ENCODE measurements at regions not wholly inside any gene's neighbourhood (a gene's known extent, or its start where the extent isn't known, plus 50 kb on each side); places are given as distances from the start of the nearest gene placed in this dataset.

DNA sequence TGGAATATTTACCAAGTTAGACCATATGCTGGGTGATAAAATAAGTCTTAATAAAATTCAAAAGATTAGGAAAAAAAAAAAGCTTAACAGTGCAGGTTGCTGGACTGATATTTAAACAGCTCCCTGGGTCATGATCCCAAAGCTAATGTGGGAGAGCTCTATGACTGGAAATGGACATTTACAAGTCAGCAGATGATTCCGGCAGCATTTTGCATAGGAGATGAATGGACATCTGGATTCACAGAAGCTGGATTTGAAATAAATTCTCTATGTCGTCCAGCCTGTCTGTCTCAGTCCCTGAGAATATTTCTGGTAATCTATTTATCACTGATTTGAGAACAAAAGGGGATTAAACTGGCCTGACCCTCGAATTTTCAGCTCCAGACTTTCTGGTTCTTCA, 52.3 kb upstream of the KLHL25 start:
- no peak for TF ChIP-seq POLR2A (IDR thresholded peaks at IDR 0.05)
- no peak for TF ChIP-seq POLR2AphosphoS5 (IDR thresholded peaks at IDR 0.05; ENCODE audit: insufficient read depth in 1 of 2, low read depth in 1 of 2)
- TF ChIP-seq, protein P1, sequence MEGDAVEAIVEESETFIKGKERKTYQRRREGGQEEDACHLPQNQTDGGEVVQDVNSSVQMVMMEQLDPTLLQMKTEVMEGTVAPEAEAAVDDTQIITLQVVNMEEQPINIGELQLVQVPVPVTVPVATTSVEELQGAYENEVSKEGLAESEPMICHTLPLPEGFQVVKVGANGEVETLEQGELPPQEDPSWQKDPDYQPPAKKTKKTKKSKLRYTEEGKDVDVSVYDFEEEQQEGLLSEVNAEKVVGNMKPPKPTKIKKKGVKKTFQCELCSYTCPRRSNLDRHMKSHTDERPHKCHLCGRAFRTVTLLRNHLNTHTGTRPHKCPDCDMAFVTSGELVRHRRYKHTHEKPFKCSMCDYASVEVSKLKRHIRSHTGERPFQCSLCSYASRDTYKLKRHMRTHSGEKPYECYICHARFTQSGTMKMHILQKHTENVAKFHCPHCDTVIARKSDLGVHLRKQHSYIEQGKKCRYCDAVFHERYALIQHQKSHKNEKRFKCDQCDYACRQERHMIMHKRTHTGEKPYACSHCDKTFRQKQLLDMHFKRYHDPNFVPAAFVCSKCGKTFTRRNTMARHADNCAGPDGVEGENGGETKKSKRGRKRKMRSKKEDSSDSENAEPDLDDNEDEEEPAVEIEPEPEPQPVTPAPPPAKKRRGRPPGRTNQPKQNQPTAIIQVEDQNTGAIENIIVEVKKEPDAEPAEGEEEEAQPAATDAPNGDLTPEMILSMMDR (IDR thresholded peaks at IDR 0.05): no peak
- no peak for DNase-seq (ENCODE audit: extremely low spot score in 2 of 2)
- H3K27me3 ChIP-seq: no peaks in the 10 kb centered on the region
- H3K36me3 ChIP-seq: no peaks in the 10 kb centered on the region
- no peak overlapping the region for H3K27ac ChIP-seq
- H3K4me1 ChIP-seq: no peaks in the 10 kb centered on the region
- no peaks in the 10 kb centered on the region for H3K9me3 ChIP-seq
- intact Hi-C loops (cut with DNase I): no loop called here
- no peak overlapping the region for H3K4me3 ChIP-seq

DNA sequence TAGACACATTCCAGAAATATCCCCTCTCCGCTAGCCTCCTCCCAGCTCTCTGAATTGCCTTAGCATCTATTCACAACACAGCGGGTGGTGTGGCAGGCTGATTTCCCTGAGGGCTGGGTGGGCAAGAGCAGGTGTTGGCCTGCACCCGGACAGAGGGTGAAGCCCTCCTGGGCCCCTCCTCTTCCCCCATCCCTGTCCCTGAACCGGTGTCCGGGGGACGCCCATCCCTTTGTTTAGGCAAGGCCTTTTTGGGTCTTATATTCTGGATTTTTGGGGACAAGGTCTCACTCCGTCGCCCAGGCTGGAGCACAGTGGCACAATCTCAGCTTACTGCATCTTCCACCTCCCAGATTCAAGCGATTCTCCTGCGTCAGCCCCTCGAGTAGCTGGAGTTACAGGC, 55.2 kb upstream of the KLHL25 start:
- DNase-seq (ENCODE audit: extremely low spot score in 2 of 2): peak in 1 of 2 donors; percentile 46
- no peaks in the 10 kb centered on the region for H3K36me3 ChIP-seq

GRCh38 chr15:85852969-85853368, 58.2 kb upstream of the KLHL25 start:
- H3K4me1 ChIP-seq: no peaks in the 10 kb centered on the region
- H3K9me3 ChIP-seq: no peaks in the 10 kb centered on the region
- intact Hi-C loops (cut with DNase I): no loop called here
- no peak overlapping the region for H3K27ac ChIP-seq
- H3K36me3 ChIP-seq: no peaks in the 10 kb centered on the region
- TF ChIP-seq POLR2A (IDR thresholded peaks at IDR 0.05) (no peak), POLR2AphosphoS5 (IDR thresholded peaks at IDR 0.05; ENCODE audit: insufficient read depth in 1 of 2, low read depth in 1 of 2) (no peak)
- TF ChIP-seq, protein P1 (IDR thresholded peaks at IDR 0.05): no peak
- no peak for DNase-seq (ENCODE audit: extremely low spot score in 2 of 2)
- no peaks in the 10 kb centered on the region for H3K27me3 ChIP-seq
- H3K4me3 ChIP-seq: no peak overlapping the region

More for the DNA sequence above, 55.2 kb upstream of the KLHL25 start:
- Histone ChIP-seq H3K27me3 (no peaks in the 10 kb centered on the region), H3K27ac (no peak overlapping the region), H3K9me3 (no peaks in the 10 kb centered on the region), H3K4me1 (no peaks in the 10 kb centered on the region), H3K4me3 (no peak overlapping the region)
- intact Hi-C loops (cut with DNase I): no loop called here
- TF ChIP-seq, protein P1 (IDR thresholded peaks at IDR 0.05): no peak
- no peak for TF ChIP-seq POLR2AphosphoS5 (IDR thresholded peaks at IDR 0.05; ENCODE audit: insufficient read depth in 1 of 2, low read depth in 1 of 2)
- TF ChIP-seq POLR2A (IDR thresholded peaks at IDR 0.05): no peak

- Histone ChIP-seq H3K27me3 (no peaks in the 10 kb centered on the region), H3K27ac (no peak overlapping the region), H3K36me3 (no peaks in the 10 kb centered on the region), H3K4me1 (peaks cover 7% of the 10 kb centered on the region), H3K4me3 (no peak overlapping the region), H3K9me3 (no peaks in the 10 kb centered on the region)
- no peak for DNase-seq (ENCODE audit: extremely low spot score in 2 of 2)
- TF ChIP-seq POLR2AphosphoS5 (IDR thresholded peaks at IDR 0.05; ENCODE audit: insufficient read depth in 1 of 2, low read depth in 1 of 2) (no peak), POLR2A (IDR thresholded peaks at IDR 0.05) (no peak)
- TF ChIP-seq, protein P1 (IDR thresholded peaks at IDR 0.05): peak; percentile 47 to 72 (median 65)
- intact Hi-C loops (cut with DNase I): no loop called here
Measured at GRCh38 chr15:85854345-85855097, 59.8 kb upstream of the KLHL25 start.
